Osteoblast (primary cell): ENCODE measurements at regions not wholly inside any gene's neighbourhood (a gene's known extent, or its start where the extent isn't known, plus 50 kb on each side); places are given as distances from the start of the nearest gene placed in this dataset.

Experiments
- DNase-seq: peaks from one replicate; pipeline ENCODE4 v3.0.0; 2011; ENCODE audit warnings: low spot score, mixed read lengths; ENCODE audit not compliant: insufficient read length; ENCODE audit errors: missing footprints
- H2AFZ ChIP-seq: 2 replicates; pipeline ENCODE4 v1.6.0; 2011; ENCODE audit warnings: mild to moderate bottlenecking, low read length
- H3K27ac ChIP-seq: 2 replicates; pipeline ENCODE4 v1.5.1; 2011; ENCODE audit warnings: mild to moderate bottlenecking, low read depth, low read length, moderate library complexity
- H3K27me3 ChIP-seq: 2 replicates; pipeline ENCODE4 v1.6.0; 2012; ENCODE audit warnings: mild to moderate bottlenecking, control low read depth, inconsistent platforms, low read length, moderate library complexity; ENCODE audit not compliant: insufficient read depth
- H3K36me3 ChIP-seq: 2 replicates; pipeline ENCODE4 v1.5.1; 2011; ENCODE audit warnings: mild to moderate bottlenecking, low read length, control low read depth, moderate library complexity; ENCODE audit not compliant: insufficient read depth
- H3K4me1 ChIP-seq: 2 replicates; pipeline ENCODE4 v1.5.1; 2011; ENCODE audit warnings: mild to moderate bottlenecking, low read length, control low read depth, moderate library complexity; ENCODE audit not compliant: insufficient read depth
- H3K4me2 ChIP-seq: 2 replicates; pipeline ENCODE4 v1.6.0; 2011; ENCODE audit warnings: mild to moderate bottlenecking, low read length; ENCODE audit not compliant: insufficient read depth
- H3K4me3 ChIP-seq: fragments of 200-600 bp; sonication (generic); 3 replicates; pipeline ENCODE4 v1.5.1; 2012; ENCODE audit warnings: mild to moderate bottlenecking, low read length, inconsistent platforms; ENCODE audit not compliant: insufficient read depth
- H3K79me2 ChIP-seq: 2 replicates; pipeline ENCODE4 v1.6.0; 2012; ENCODE audit warnings: mild to moderate bottlenecking, low read length, control low read depth, inconsistent platforms; ENCODE audit not compliant: insufficient read depth
- H3K9me3 ChIP-seq: 2 replicates; pipeline ENCODE4 v1.5.1; 2011; ENCODE audit warnings: low read depth, low read length, control low read depth
- H4K20me1 ChIP-seq: 2 replicates; pipeline ENCODE4 v1.6.0; 2012; ENCODE audit warnings: mild to moderate bottlenecking, low read length, control low read depth; ENCODE audit not compliant: insufficient read depth
- TF ChIP-seq, protein P1 (sequence below): IDR thresholded peaks from 2 replicates; pipeline ENCODE4 v1.5.1; 2011; ENCODE audit warnings: mild to moderate bottlenecking, low read depth, low read length, moderate library complexity; ENCODE audit errors: extremely low read depth

DNA sequence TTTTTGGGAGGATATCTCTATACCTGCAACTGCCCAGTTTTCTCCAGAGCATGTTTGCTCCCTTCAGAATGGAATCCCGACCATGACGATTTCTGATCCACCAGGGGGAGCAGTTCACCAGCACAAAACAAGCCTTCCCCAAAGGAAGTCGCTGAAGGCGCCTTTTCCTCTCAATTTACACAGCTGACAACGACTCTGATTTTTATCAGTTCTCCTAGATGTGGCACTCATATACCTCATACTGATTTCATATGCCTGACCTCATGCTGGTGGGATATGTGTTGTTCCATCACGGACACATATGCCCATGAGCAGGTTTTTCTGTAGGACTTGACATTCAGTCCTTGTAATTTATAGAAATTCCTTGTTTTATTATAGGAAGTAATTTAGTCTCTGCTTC is 1028.2 kb downstream of the MCTP2 start:
- Histone ChIP-seq H3K4me1 (peaks cover 10% of the 10 kb centered on the region), H3K4me2 (peak overlapping the region; percentile 47), H3K79me2 (no peaks in the 10 kb centered on the region), H3K9me3 (no peaks in the 10 kb centered on the region), H3K36me3 (no peaks in the 10 kb centered on the region), H3K4me3 (no peak overlapping the region), H3K27ac (no peak overlapping the region), H3K27me3 (no peaks in the 10 kb centered on the region), H2AFZ (peak overlapping the region; percentile 35), H4K20me1 (no peaks in the 10 kb centered on the region)
- DNase-seq: peak; percentile 26
- TF ChIP-seq, protein P1, sequence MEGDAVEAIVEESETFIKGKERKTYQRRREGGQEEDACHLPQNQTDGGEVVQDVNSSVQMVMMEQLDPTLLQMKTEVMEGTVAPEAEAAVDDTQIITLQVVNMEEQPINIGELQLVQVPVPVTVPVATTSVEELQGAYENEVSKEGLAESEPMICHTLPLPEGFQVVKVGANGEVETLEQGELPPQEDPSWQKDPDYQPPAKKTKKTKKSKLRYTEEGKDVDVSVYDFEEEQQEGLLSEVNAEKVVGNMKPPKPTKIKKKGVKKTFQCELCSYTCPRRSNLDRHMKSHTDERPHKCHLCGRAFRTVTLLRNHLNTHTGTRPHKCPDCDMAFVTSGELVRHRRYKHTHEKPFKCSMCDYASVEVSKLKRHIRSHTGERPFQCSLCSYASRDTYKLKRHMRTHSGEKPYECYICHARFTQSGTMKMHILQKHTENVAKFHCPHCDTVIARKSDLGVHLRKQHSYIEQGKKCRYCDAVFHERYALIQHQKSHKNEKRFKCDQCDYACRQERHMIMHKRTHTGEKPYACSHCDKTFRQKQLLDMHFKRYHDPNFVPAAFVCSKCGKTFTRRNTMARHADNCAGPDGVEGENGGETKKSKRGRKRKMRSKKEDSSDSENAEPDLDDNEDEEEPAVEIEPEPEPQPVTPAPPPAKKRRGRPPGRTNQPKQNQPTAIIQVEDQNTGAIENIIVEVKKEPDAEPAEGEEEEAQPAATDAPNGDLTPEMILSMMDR: peak; percentile 64

DNA sequence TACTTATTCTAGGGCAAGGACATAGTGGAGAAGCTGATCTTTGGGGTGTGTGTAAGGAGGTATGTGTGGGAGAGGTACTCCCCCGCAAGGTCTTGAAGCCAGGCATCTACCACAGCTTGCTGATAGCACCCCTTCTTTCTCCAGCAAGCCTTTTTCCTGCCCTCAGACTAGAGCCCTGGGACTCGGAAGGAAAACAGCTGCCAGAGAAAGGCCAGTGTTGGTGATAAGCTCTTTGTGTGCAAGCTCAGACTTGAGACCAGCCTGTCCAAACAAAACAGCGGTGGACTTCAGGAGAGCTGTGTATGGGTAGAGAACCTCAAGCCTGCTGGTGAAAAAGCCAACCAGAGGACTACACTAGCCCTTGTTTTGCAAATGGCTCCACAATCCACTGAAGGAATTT is 1028.6 kb downstream of the MCTP2 start:
- Histone ChIP-seq H4K20me1 (no peaks in the 10 kb centered on the region), H3K4me1 (peaks cover 10% of the 10 kb centered on the region), H3K79me2 (no peaks in the 10 kb centered on the region), H3K4me2 (peak overlapping the region; percentile 47), H2AFZ (no peak overlapping the region), H3K4me3 (no peak overlapping the region), H3K27me3 (no peaks in the 10 kb centered on the region), H3K36me3 (no peaks in the 10 kb centered on the region), H3K27ac (no peak overlapping the region), H3K9me3 (no peaks in the 10 kb centered on the region)
- DNase-seq: no peak
- TF ChIP-seq, protein P1: no peak

DNA sequence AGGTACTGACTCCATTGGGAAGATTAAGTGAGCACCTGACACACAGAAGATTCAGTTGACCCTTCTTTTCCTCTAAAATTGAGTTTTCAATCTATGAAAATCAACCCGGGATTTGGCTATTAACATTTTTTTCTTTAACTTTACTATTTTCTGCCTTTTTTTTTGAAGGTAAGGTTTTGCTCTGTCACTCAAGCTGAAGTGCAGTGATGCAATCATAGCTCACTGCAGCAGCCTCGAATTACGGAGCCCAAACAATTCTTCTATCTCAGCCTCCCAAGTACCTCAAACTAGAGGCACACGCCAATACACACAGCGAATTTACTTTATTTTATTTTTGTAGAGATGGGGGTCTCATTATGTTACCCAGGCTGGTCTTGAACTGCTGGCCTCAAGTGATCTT is 1029.5 kb downstream of the MCTP2 start:
- Histone ChIP-seq H3K4me2 (no peak overlapping the region), H3K9me3 (no peaks in the 10 kb centered on the region), H3K27ac (no peak overlapping the region), H3K79me2 (no peaks in the 10 kb centered on the region), H4K20me1 (no peaks in the 10 kb centered on the region), H2AFZ (no peak overlapping the region), H3K27me3 (no peaks in the 10 kb centered on the region), H3K4me3 (no peak overlapping the region), H3K4me1 (peaks cover 10% of the 10 kb centered on the region), H3K36me3 (no peaks in the 10 kb centered on the region)
- TF ChIP-seq, protein P1: no peak
- DNase-seq: no peak

DNA sequence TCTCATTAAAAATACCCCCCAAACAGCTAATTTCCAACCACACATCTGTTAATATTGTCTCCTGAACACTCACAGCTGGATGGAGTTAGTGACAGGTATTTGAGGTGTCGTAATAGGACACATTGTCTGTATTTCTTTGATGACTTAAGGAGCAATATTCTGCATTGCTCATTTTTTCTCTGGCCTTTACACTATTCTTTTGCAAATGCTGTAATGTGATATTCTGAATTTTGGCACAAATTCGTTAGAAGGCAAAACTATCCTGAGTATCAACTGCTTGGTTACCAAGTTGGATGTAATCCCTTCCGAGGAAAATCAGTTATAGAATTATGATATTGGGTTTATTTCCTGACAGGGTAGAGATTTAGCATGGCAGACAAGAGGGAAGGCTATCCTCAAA is 1030.2 kb downstream of the MCTP2 start:
- H4K20me1 ChIP-seq: no peaks in the 10 kb centered on the region
- no peaks in the 10 kb centered on the region for H3K27me3 ChIP-seq
- no peaks in the 10 kb centered on the region for H3K9me3 ChIP-seq
- no peak for DNase-seq
- H3K4me3 ChIP-seq: no peak overlapping the region
- H3K4me2 ChIP-seq: no peak overlapping the region
- TF ChIP-seq, protein P1: no peak
- H2AFZ ChIP-seq: no peak overlapping the region
- H3K27ac ChIP-seq: no peak overlapping the region
- H3K79me2 ChIP-seq: no peaks in the 10 kb centered on the region
- no peaks in the 10 kb centered on the region for H3K36me3 ChIP-seq
- H3K4me1 ChIP-seq: peaks cover 10% of the 10 kb centered on the region
